HepG2 (cell line): ENCODE measurements at regions not wholly inside any gene's neighbourhood (a gene's known extent, or its start where the extent isn't known, plus 50 kb on each side); places are given as distances from the start of the nearest gene placed in this dataset.

Experiments used
- ATAC-seq: fragments of 200-7000 bp; cut with Tn5 transposase; 3 replicates; pipeline ENCODE4 v1.9.1; 2020; ENCODE audit warnings: mild to moderate bottlenecking, moderate library complexity
- BruUV-seq: library from RNA; stranded (reverse); fragments of 400-500 nt; replicated peaks from 2 replicates; lab custom pipeline; 2021; lab: Mats Ljungman, UMichigan
- CTCF ChIA-PET: fragments of 300-600 bp; formaldehyde crosslinking; extraction: SDS; loops from one replicate; lab custom pipeline; 2021; ENCODE audit warnings: low total read pairs, inconsistent platforms, low intra/inter-chr PET ratio; lab: Yijun Ruan, JAX
- POLR2A ChIA-PET: fragments of 350-600 bp; sonication (Branson Sonifier 250); formaldehyde crosslinking; loops from one replicate; lab custom pipeline; 2020; ENCODE audit warnings: antibody characterized with exemption, inconsistent platforms; lab: Yijun Ruan, JAX
- DNase-seq: peaks from one replicate; pipeline ENCODE4 v3.0.0-alpha.2; 2015; ENCODE audit warnings: low spot score
- FAIRE-seq: peaks from 3 replicates; lab custom pipeline; 2011; peaks lifted over from hg19 to GRCh38; lab: Jason Lieb, UNC
- H2AFZ ChIP-seq: one replicate; pipeline ENCODE4 v1.6.1; 2011; ENCODE audit warnings: low read length, inconsistent platforms
- H3K27ac ChIP-seq: fragments of 300-600 bp; 3 replicates; pipeline ENCODE4 v1.8.0; 2011; ENCODE audit warnings: mixed run types, mild to moderate bottlenecking, mixed read lengths, low read length, inconsistent platforms; ENCODE audit not compliant: insufficient read depth; ENCODE audit errors: extremely low read length
- H3K27me3 ChIP-seq, 2 experiments: fragments of 200-600 bp in 1 of 2; 2 replicates in 1 of 2; 3 replicates in 1 of 2; pipeline versions ENCODE4 v1.6.0 to v1.8.0; 2011; ENCODE audit warnings: low read length in 2 of 2, mild to moderate bottlenecking in 2 of 2, moderate library complexity in 2 of 2, inconsistent platforms in 1 of 2; ENCODE audit not compliant: insufficient read depth in 2 of 2, control insufficient read depth in 1 of 2
- H3K36me3 ChIP-seq, 2 experiments: fragments of 200-600 bp in 1 of 2; replicated peaks in 1 of 2; 2 replicates in 1 of 2; 3 replicates in 1 of 2; pipeline versions ENCODE4 v1.5.1 to v1.8.0; 2011; ENCODE audit warnings: low read length in 2 of 2, inconsistent platforms in 1 of 2; ENCODE audit not compliant: insufficient read depth in 2 of 2, control insufficient read depth in 1 of 2
- H3K4me1 ChIP-seq: 2 replicates; pipeline ENCODE4 v1.5.1; 2012; ENCODE audit warnings: low read length, inconsistent platforms; ENCODE audit not compliant: insufficient read depth
- H3K4me2 ChIP-seq: 2 replicates; pipeline ENCODE4 v1.6.0; 2011; ENCODE audit warnings: low read depth, low read length, inconsistent platforms
- H3K4me3 ChIP-seq, 3 experiments: fragments of 200-600 bp in 1 of 3; sonication (generic), shearing (Covaris generic) in 1 of 3; replicated peaks in 1 of 3; 2 replicates each; pipeline ENCODE4 v1.5.1; 2011 to 2016; ENCODE audit warnings: low read length in 3 of 3, inconsistent platforms in 2 of 3, low read depth in 2 of 3, mild to moderate bottlenecking in 2 of 3, control low read depth in 1 of 3, mixed read lengths in 1 of 3; ENCODE audit not compliant: insufficient read depth in 1 of 3
- H3K79me2 ChIP-seq: one replicate; pipeline ENCODE4 v1.6.1; 2011; ENCODE audit warnings: low read length, inconsistent platforms; ENCODE audit not compliant: insufficient read depth
- H3K9ac ChIP-seq: 2 replicates; pipeline ENCODE4 v1.6.0; 2011; ENCODE audit warnings: mild to moderate bottlenecking, low read depth, low read length, inconsistent platforms; ENCODE audit not compliant: insufficient read depth
- H3K9me3 ChIP-seq: 2 replicates; pipeline ENCODE4 v1.5.1; 2012; ENCODE audit warnings: mild to moderate bottlenecking, low read length
- H4K20me1 ChIP-seq: 2 replicates; pipeline ENCODE4 v1.6.0; 2011; ENCODE audit warnings: inconsistent platforms, mild to moderate bottlenecking, low read length, moderate library complexity; ENCODE audit not compliant: insufficient read depth
- GTF3A ChIP-seq: sonication (generic); formaldehyde crosslinking; conservative IDR thresholded peaks from 2 replicates; pipeline ENCODE4 v1.4.0; 2020; ENCODE audit warnings: mild to moderate bottlenecking, missing genetic modification reagents
- JARID2 ChIP-seq: sonication (generic); formaldehyde crosslinking; IDR thresholded peaks from 2 replicates; pipeline ENCODE4 v1.8.1; 2023; ENCODE audit warnings: missing genetic modification reagents, inconsistent platforms; ENCODE audit not compliant: insufficient replicate concordance
- NR2F2 ChIP-seq: IDR thresholded peaks from 2 replicates; pipeline ENCODE4 v1.6.1; 2012; ENCODE audit warnings: low read depth, inconsistent platforms, borderline replicate concordance
- PRDM10 ChIP-seq: sonication (generic); formaldehyde crosslinking; IDR thresholded peaks from 2 replicates; pipeline ENCODE4 v1.4.0; 2020; ENCODE audit warnings: low read depth, missing genetic modification reagents
- PREB ChIP-seq: sonication (generic); formaldehyde crosslinking; IDR thresholded peaks from 2 replicates; pipeline ENCODE4 v1.4.0; 2020; ENCODE audit warnings: missing genetic modification reagents
- ZNF430 ChIP-seq: sonication (generic); formaldehyde crosslinking; IDR thresholded peaks from 2 replicates; pipeline ENCODE4 v1.9.0; 2021; ENCODE audit warnings: mild to moderate bottlenecking, missing genetic modification reagents
- ZNF460 ChIP-seq: sonication (generic); formaldehyde crosslinking; IDR thresholded peaks from 2 replicates; pipeline ENCODE4 v1.5.1; 2020; ENCODE audit warnings: missing genetic modification reagents, mild to moderate bottlenecking, borderline replicate concordance
- ZNF543 ChIP-seq: sonication (generic); formaldehyde crosslinking; IDR thresholded peaks from 2 replicates; pipeline ENCODE4 v1.4.0; 2020; ENCODE audit warnings: mild to moderate bottlenecking, missing genetic modification reagents
- ZNF746 ChIP-seq: sonication (generic); formaldehyde crosslinking; IDR thresholded peaks from 2 replicates; pipeline ENCODE4 v1.8.0; 2022; ENCODE audit warnings: mild to moderate bottlenecking, missing genetic modification reagents
- ZNF761 ChIP-seq: sonication (generic); formaldehyde crosslinking; conservative IDR thresholded peaks from 2 replicates; pipeline ENCODE4 v1.4.0; 2020; ENCODE audit warnings: mild to moderate bottlenecking, missing genetic modification reagents
- ZNF790 ChIP-seq: sonication (generic); formaldehyde crosslinking; IDR thresholded peaks from 2 replicates; pipeline ENCODE4 v1.8.0; 2022; ENCODE audit warnings: missing genetic modification reagents, mild to moderate bottlenecking, borderline replicate concordance
- WGBS: methylation state at CpG from one replicate; pipeline ENCODE4 v1.1.6; 2017; ENCODE audit warnings: low lambda C conversion rate; 5-methylcytosine and 5-hydroxymethylcytosine counted together
- in situ Hi-C: cut with HindIII; loops from 2 replicates; pipeline ENCODE4 v1.10.0; 2017; ENCODE audit warnings: low pct_unique_long_range_greater_than_20kb; ENCODE audit not compliant: extremely low pct_ligation_motif_present
- intact Hi-C: fragments of 100-400 bp; cut with micrococcal nuclease; formaldehyde crosslinking; loops from one replicate; pipeline ENCODE4 v1.10.0; 2022; ENCODE audit not compliant: unreplicated experiment
- TF ChIP-seq, protein P1 (sequence below): sonication (generic); formaldehyde crosslinking; IDR thresholded peaks from 2 replicates; pipeline ENCODE4 v1.8.0; 2022; ENCODE audit warnings: low read depth, missing genetic modification reagents
- TF ChIP-seq, protein P2 (sequence below): sonication (generic); formaldehyde crosslinking; IDR thresholded peaks from 2 replicates; pipeline ENCODE4 v1.5.0; 2020; ENCODE audit warnings: missing genetic modification reagents

GRCh38 chr5:155082401-155082800 is 68.8 kb downstream of the KIF4B start:
- Histone ChIP-seq H3K9ac (no peak overlapping the region), H3K9me3 (no peaks in the 10 kb centered on the region), H4K20me1 (no peaks in the 10 kb centered on the region), H3K4me3 (no peak overlapping the region), H2AFZ (no peak overlapping the region), H3K4me1 (no peaks in the 10 kb centered on the region), H3K4me2 (no peak overlapping the region), H3K27ac (no peak overlapping the region), H3K79me2 (no peaks in the 10 kb centered on the region), H3K36me3 (no peaks in the 10 kb centered on the region), H3K27me3 (peaks cover 0 to 2% of the 10 kb centered on the region in 2 experiments; a peak in 2 of 5 replicates)
- WGBS: under 1% methylated on average over 4 of the region's 4 CpGs
- in situ Hi-C loops: no loop called here
- intact Hi-C loops: no loop called here
- FAIRE-seq (no peak), ATAC-seq (no peak), DNase-seq (no peak)
- ChIA-PET POLR2A (no interaction called here), CTCF (no interaction called here)
- TF ChIP-seq PRDM10 (CRISPR knock-in tag) (no peak), JARID2 (CRISPR knock-in tag) (no peak), PREB (CRISPR knock-in tag) (no peak), ZNF430 (CRISPR knock-in tag) (no peak), NR2F2 (no peak), GTF3A (CRISPR knock-in tag) (no peak), ZNF761 (CRISPR knock-in tag) (no peak), ZNF460 (CRISPR knock-in tag) (no peak), ZNF790 (CRISPR knock-in tag) (no peak), ZNF746 (CRISPR knock-in tag) (no peak), ZNF543 (CRISPR knock-in tag) (no peak)
- TF ChIP-seq, protein P1, sequence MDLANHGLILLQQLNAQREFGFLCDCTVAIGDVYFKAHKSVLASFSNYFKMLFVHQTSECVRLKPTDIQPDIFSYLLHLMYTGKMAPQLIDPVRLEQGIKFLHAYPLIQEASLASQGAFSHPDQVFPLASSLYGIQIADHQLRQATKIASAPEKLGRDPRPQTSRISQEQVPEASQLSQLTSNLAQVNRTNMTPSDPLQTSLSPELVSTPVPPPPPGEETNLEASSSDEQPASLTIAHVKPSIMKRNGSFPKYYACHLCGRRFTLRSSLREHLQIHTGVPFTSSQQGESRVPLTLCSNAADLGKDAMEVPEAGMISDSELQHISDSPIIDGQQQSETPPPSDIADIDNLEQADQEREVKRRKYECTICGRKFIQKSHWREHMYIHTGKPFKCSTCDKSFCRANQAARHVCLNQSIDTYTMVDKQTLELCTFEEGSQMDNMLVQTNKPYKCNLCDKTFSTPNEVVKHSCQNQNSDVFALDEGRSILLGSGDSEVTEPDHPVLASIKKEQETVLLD: no peak
- TF ChIP-seq, protein P2, sequence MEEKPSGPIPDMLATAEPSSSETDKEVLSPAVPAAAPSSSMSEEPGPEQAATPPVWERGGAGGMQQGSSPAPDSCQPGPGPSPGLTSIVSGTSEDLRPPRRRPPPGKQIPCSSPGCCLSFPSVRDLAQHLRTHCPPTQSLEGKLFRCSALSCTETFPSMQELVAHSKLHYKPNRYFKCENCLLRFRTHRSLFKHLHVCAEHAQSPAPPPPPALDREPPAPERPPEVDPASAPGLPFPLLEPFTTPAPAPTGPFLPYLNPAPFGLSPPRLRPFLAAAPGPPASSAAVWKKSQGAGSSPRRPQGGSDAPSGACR: no peak
- BruUV-seq: no TSS peak
